ENCODE measurements at regions not wholly inside any gene's neighbourhood (a gene's known extent, or its start where the extent isn't known, plus 50 kb on each side); places are given as distances from the start of the nearest gene placed in this dataset.
"Not testable (repeated sequence)": the region's sequence is repeated elsewhere in the genome, so short reads cannot be mapped to it uniquely, and the experiment has no call there.

GRCh38 chr2:111316221-111316741 is 195.6 kb downstream of the BCL2L11 start:
- H3K27me3 ChIP-seq; H3K4me1 ChIP-seq; H3K27ac ChIP-seq; DNase-seq; intact Hi-C loops (cut with DNase I; ENCODE audit: low total_unique reads); H3K9me3 ChIP-seq; H3K4me3 ChIP-seq; H3K36me3 ChIP-seq (ENCODE audit: low read depth, missing control alignments): not testable (repeated sequence)
- 85 to 95% methylated on average over 8 of the region's 9 CpGs for WGBS, 2 donors

- DNase-seq; H3K27me3 ChIP-seq; H3K9me3 ChIP-seq; H3K4me1 ChIP-seq; H3K4me3 ChIP-seq; intact Hi-C loops (cut with DNase I; ENCODE audit: low total_unique reads); H3K36me3 ChIP-seq (ENCODE audit: low read depth, missing control alignments); H3K27ac ChIP-seq: not testable (repeated sequence)
- WGBS, 2 donors, result 87 to 100% methylated on average over 2 of the region's 2 CpGs
Measured at GRCh38 chr2:111316881-111317549, 196.3 kb downstream of the BCL2L11 start.

GRCh38 chr2:111319552-111319951 is 198.8 kb downstream of the BCL2L11 start:
- intact Hi-C loops (cut with DNase I; ENCODE audit: low total_unique reads); H3K9me3 ChIP-seq; DNase-seq; H3K4me3 ChIP-seq; H3K27ac ChIP-seq; H3K4me1 ChIP-seq; H3K36me3 ChIP-seq (ENCODE audit: low read depth, missing control alignments); H3K27me3 ChIP-seq: not testable (repeated sequence)
- WGBS, 2 donors, result no CpG with 5 or more reads among the region's 6 CpGs

GRCh38 chr2:111320264-111320663 is 199.6 kb downstream of the BCL2L11 start:
- intact Hi-C loops (cut with DNase I; ENCODE audit: low total_unique reads); H3K4me3 ChIP-seq; H3K4me1 ChIP-seq; H3K27me3 ChIP-seq; H3K27ac ChIP-seq; H3K36me3 ChIP-seq (ENCODE audit: low read depth, missing control alignments); DNase-seq; H3K9me3 ChIP-seq: not testable (repeated sequence)
- WGBS, 2 donors, result 50 to 88% methylated on average over 3 of the region's 3 CpGs

GRCh38 chr2:111320965-111321364 is 200.3 kb downstream of the BCL2L11 start:
- WGBS, 2 donors, result no CpG with 5 or more reads among the region's 1 CpG

GRCh38 chr2:111323384-111323783 is 202.7 kb downstream of the BCL2L11 start:
- H3K4me1 ChIP-seq; H3K27ac ChIP-seq; H3K9me3 ChIP-seq; DNase-seq; H3K4me3 ChIP-seq; intact Hi-C loops (cut with DNase I; ENCODE audit: low total_unique reads); H3K27me3 ChIP-seq; H3K36me3 ChIP-seq (ENCODE audit: low read depth, missing control alignments): not testable (repeated sequence)
- WGBS, 2 donors, result 80 to 100% methylated on average over 2 to 3 of the region's 5 CpGs

More at GRCh38 chr2:111320965-111321364, 200.3 kb downstream of the BCL2L11 start:
- H3K4me1 ChIP-seq; H3K27me3 ChIP-seq; H3K9me3 ChIP-seq; H3K36me3 ChIP-seq (ENCODE audit: low read depth, missing control alignments); H3K4me3 ChIP-seq; intact Hi-C loops (cut with DNase I; ENCODE audit: low total_unique reads); H3K27ac ChIP-seq; DNase-seq: not testable (repeated sequence)

- intact Hi-C loops (cut with DNase I; ENCODE audit: low total_unique reads); H3K27ac ChIP-seq; DNase-seq; H3K36me3 ChIP-seq (ENCODE audit: low read depth, missing control alignments); H3K4me1 ChIP-seq; H3K4me3 ChIP-seq; H3K9me3 ChIP-seq; H3K27me3 ChIP-seq: not testable (repeated sequence)
- WGBS, 2 donors, result no CpG with 5 or more reads among the region's 4 CpGs
Measured at GRCh38 chr2:111327726-111328125, 207.0 kb downstream of the BCL2L11 start.

- H3K27me3 ChIP-seq; H3K4me1 ChIP-seq; intact Hi-C loops (cut with DNase I; ENCODE audit: low total_unique reads); H3K9me3 ChIP-seq; H3K4me3 ChIP-seq; H3K36me3 ChIP-seq (ENCODE audit: low read depth, missing control alignments); H3K27ac ChIP-seq; DNase-seq: not testable (repeated sequence)
- no CpG with 5 or more reads among the region's 4 CpGs for WGBS, 2 donors
Measured at GRCh38 chr2:111329309-111329708, 208.6 kb downstream of the BCL2L11 start.

- H3K4me1 ChIP-seq; intact Hi-C loops (cut with DNase I; ENCODE audit: low total_unique reads); H3K4me3 ChIP-seq; H3K27me3 ChIP-seq; DNase-seq; H3K36me3 ChIP-seq (ENCODE audit: low read depth, missing control alignments); H3K9me3 ChIP-seq; H3K27ac ChIP-seq: not testable (repeated sequence)
- WGBS, 2 donors, result 96 to 100% methylated on average over 2 of the region's 2 CpGs
Measured at GRCh38 chr2:111331099-111331724, 210.5 kb downstream of the BCL2L11 start.

- H3K27ac ChIP-seq; H3K27me3 ChIP-seq; H3K4me1 ChIP-seq; DNase-seq; intact Hi-C loops (cut with DNase I; ENCODE audit: low total_unique reads); H3K9me3 ChIP-seq; H3K4me3 ChIP-seq; H3K36me3 ChIP-seq (ENCODE audit: low read depth, missing control alignments): not testable (repeated sequence)
Measured at GRCh38 chr2:111335220-111335907, 214.7 kb downstream of the BCL2L11 start.

- no CpG with 5 or more reads among the region's 2 CpGs for WGBS, 2 donors
Measured at GRCh38 chr2:111338474-111338873, 217.8 kb downstream of the BCL2L11 start.

GRCh38 chr2:111339476-111339875 is 218.8 kb downstream of the BCL2L11 start:
- H3K9me3 ChIP-seq; DNase-seq; H3K36me3 ChIP-seq (ENCODE audit: low read depth, missing control alignments); H3K27me3 ChIP-seq; intact Hi-C loops (cut with DNase I; ENCODE audit: low total_unique reads); H3K4me1 ChIP-seq; H3K27ac ChIP-seq; H3K4me3 ChIP-seq: not testable (repeated sequence)
- no CpG with 5 or more reads among the region's 1 CpG for WGBS, 2 donors

More at GRCh38 chr2:111338474-111338873, 217.8 kb downstream of the BCL2L11 start:
- H3K9me3 ChIP-seq; H3K4me1 ChIP-seq; intact Hi-C loops (cut with DNase I; ENCODE audit: low total_unique reads); DNase-seq; H3K4me3 ChIP-seq; H3K36me3 ChIP-seq (ENCODE audit: low read depth, missing control alignments); H3K27ac ChIP-seq; H3K27me3 ChIP-seq: not testable (repeated sequence)
